Adipocyte (in vitro differentiated cells): ENCODE measurements at regions not wholly inside any gene's neighbourhood (a gene's known extent, or its start where the extent isn't known, plus 50 kb on each side); places are given as distances from the start of the nearest gene placed in this dataset.

Experiments used
- DNase-seq: peaks from one replicate; pipeline ENCODE4 v3.0.0-alpha.2; 2015; ENCODE audit warnings: low read depth
- H3K27me3 ChIP-seq: replicated peaks from 2 replicates; pipeline ENCODE4 v1.7.0; 2013; ENCODE audit warnings: mild to moderate bottlenecking, low read length, moderate library complexity; ENCODE audit not compliant: control insufficient read depth, insufficient read depth
- H3K36me3 ChIP-seq: 2 replicates; pipeline ENCODE4 v1.7.0; 2013; ENCODE audit warnings: low read length, mild to moderate bottlenecking, moderate library complexity; ENCODE audit not compliant: control insufficient read depth, insufficient read depth, severe bottlenecking
- H3K4me1 ChIP-seq: 2 replicates; pipeline ENCODE4 v1.7.0; 2013; ENCODE audit warnings: mild to moderate bottlenecking, low read length, moderate library complexity; ENCODE audit not compliant: control insufficient read depth, insufficient read depth
- H3K4me3 ChIP-seq: 2 replicates; pipeline ENCODE4 v1.7.0; 2013; ENCODE audit warnings: mild to moderate bottlenecking, low read length, moderate library complexity
- H3K9ac ChIP-seq: 2 replicates; pipeline ENCODE4 v1.7.0; 2013; ENCODE audit warnings: mild to moderate bottlenecking, low read length, moderate library complexity
- H3K9me3 ChIP-seq: 2 replicates; pipeline ENCODE4 v1.7.0; 2013; ENCODE audit warnings: mild to moderate bottlenecking, low read length, moderate library complexity; ENCODE audit not compliant: control insufficient read depth

- DNase-seq: no peak
- H3K9me3 ChIP-seq: no peaks in the 10 kb centered on the region
- no peaks in the 10 kb centered on the region for H3K36me3 ChIP-seq
- H3K4me3 ChIP-seq: no peak overlapping the region
- no peak overlapping the region for H3K9ac ChIP-seq
- H3K27me3 ChIP-seq: no peaks in the 10 kb centered on the region
- H3K4me1 ChIP-seq: no peaks in the 10 kb centered on the region
These were observed 186.6 kb downstream of the MBOAT1 start for GRCh38 chr6:20025681-20026080.

GRCh38 chr6:20028143-20028542 is 184.1 kb downstream of the MBOAT1 start:
- no peaks in the 10 kb centered on the region for H3K27me3 ChIP-seq
- no peak overlapping the region for H3K4me3 ChIP-seq
- H3K9me3 ChIP-seq: no peaks in the 10 kb centered on the region
- no peak overlapping the region for H3K9ac ChIP-seq
- no peaks in the 10 kb centered on the region for H3K36me3 ChIP-seq
- DNase-seq: no peak
- H3K4me1 ChIP-seq: no peaks in the 10 kb centered on the region

GRCh38 chr6:20028562-20028961 is 183.7 kb downstream of the MBOAT1 start:
- Histone ChIP-seq H3K4me3 (no peak overlapping the region), H3K4me1 (no peaks in the 10 kb centered on the region), H3K36me3 (no peaks in the 10 kb centered on the region), H3K9ac (no peak overlapping the region), H3K27me3 (no peaks in the 10 kb centered on the region), H3K9me3 (no peaks in the 10 kb centered on the region)
- DNase-seq: no peak

GRCh38 chr6:20029979-20030378 is 182.3 kb downstream of the MBOAT1 start:
- H3K9ac ChIP-seq: no peak overlapping the region
- no peak for DNase-seq
- no peaks in the 10 kb centered on the region for H3K9me3 ChIP-seq

GRCh38 chr6:20031342-20031741 is 180.9 kb downstream of the MBOAT1 start:
- Histone ChIP-seq H3K9ac (no peak overlapping the region), H3K4me1 (no peaks in the 10 kb centered on the region), H3K9me3 (no peaks in the 10 kb centered on the region)

More at GRCh38 chr6:20029979-20030378, 182.3 kb downstream of the MBOAT1 start:
- H3K27me3 ChIP-seq: peaks cover 3% of the 10 kb centered on the region
- H3K36me3 ChIP-seq: no peaks in the 10 kb centered on the region
- H3K4me3 ChIP-seq: no peak overlapping the region
- H3K4me1 ChIP-seq: no peaks in the 10 kb centered on the region

DNA sequence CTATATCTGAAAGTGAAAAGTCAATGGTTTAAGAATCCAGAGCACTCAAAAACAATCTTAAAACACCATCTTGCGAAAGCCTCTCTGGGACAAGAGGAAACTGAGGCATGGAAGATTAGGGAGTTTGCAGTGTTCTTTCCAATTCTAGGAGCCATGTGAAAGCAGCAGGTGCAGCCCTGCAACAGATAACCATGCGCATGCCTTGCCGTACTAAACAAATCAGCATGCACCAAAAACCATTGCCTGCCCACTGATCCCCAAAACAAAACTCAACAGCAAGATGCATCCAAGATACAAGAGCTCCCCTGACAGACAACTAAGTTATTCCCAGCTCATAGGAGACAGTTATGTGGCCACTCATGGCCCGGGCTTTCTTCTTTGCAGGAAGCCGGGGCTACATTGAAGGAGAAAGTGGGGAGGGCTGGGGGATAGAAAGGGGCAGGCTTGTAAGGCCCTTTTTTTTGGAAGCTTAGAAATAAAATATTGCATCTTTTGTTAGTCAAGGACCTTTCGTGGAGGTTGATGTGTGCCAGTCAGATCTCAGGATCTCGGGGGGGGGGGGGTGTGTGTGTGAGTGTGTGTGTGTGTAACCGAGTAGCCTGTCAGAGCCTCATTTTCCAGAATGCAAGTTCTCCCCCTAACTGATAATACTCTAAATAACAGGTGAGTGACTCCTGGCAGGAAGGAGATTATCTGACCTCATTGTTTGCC is 178.4 kb downstream of the MBOAT1 start:
- Histone ChIP-seq H3K27me3 (peaks cover 11% of the 10 kb centered on the region), H3K9me3 (no peaks in the 10 kb centered on the region), H3K9ac (no peak overlapping the region), H3K4me1 (no peaks in the 10 kb centered on the region), H3K4me3 (no peak overlapping the region), H3K36me3 (no peaks in the 10 kb centered on the region)
- no peak for DNase-seq

More at GRCh38 chr6:20031342-20031741, 180.9 kb downstream of the MBOAT1 start:
- DNase-seq: no peak
- Histone ChIP-seq H3K4me3 (no peak overlapping the region), H3K27me3 (peaks cover 10% of the 10 kb centered on the region), H3K36me3 (no peaks in the 10 kb centered on the region)

- no peak for DNase-seq
- H3K27me3 ChIP-seq: peaks cover 11% of the 10 kb centered on the region
- no peak overlapping the region for H3K4me3 ChIP-seq
- H3K36me3 ChIP-seq: no peaks in the 10 kb centered on the region
- no peak overlapping the region for H3K9ac ChIP-seq
- H3K9me3 ChIP-seq: no peaks in the 10 kb centered on the region
- H3K4me1 ChIP-seq: no peaks in the 10 kb centered on the region
These were observed 177.9 kb downstream of the MBOAT1 start for GRCh38 chr6:20034408-20034769.

- Histone ChIP-seq H3K9me3 (no peaks in the 10 kb centered on the region), H3K27me3 (peaks cover 11% of the 10 kb centered on the region), H3K36me3 (no peaks in the 10 kb centered on the region), H3K4me3 (no peak overlapping the region), H3K9ac (no peak overlapping the region), H3K4me1 (no peaks in the 10 kb centered on the region)
- no peak for DNase-seq
These were observed 176.1 kb downstream of the MBOAT1 start for GRCh38 chr6:20036141-20036677.

- peak; percentile 35 for DNase-seq
- H3K36me3 ChIP-seq: no peaks in the 10 kb centered on the region
- no peaks in the 10 kb centered on the region for H3K9me3 ChIP-seq
These were observed 173.7 kb downstream of the MBOAT1 start for GRCh38 chr6:20038410-20039204.

DNA sequence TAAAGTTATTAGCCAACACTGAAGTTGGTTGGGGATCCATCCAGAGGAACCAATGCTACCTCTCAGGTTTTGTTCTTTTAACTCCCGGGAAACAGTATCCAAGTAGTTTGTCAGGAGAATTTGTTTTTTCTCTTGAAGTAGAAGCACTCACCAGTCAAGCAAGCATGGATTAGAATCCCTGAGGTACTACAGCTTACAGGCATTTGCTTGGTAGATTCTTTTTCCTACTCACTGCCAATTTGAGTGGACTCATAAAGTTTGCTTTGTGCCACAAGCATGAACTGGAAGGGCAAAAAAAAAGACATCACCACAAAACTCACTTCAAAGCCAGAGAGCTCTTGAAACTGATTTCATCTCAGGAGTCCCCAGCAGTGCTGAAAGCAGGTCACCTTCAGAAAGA is 167.4 kb downstream of the MBOAT1 start:
- H3K27me3 ChIP-seq: no peaks in the 10 kb centered on the region

More at GRCh38 chr6:20038410-20039204, 173.7 kb downstream of the MBOAT1 start:
- Histone ChIP-seq H3K27me3 (peaks cover 11% of the 10 kb centered on the region), H3K4me1 (no peaks in the 10 kb centered on the region), H3K4me3 (no peak overlapping the region), H3K9ac (no peak overlapping the region)

More for the DNA sequence above, 167.4 kb downstream of the MBOAT1 start:
- no peak overlapping the region for H3K4me3 ChIP-seq
- no peaks in the 10 kb centered on the region for H3K9me3 ChIP-seq
- H3K36me3 ChIP-seq: no peaks in the 10 kb centered on the region
- DNase-seq: no peak
- no peak overlapping the region for H3K9ac ChIP-seq
- no peaks in the 10 kb centered on the region for H3K4me1 ChIP-seq
